Caco-2 (cell line): ENCODE measurements at regions not wholly inside any gene's neighbourhood (a gene's known extent, or its start where the extent isn't known, plus 50 kb on each side); places are given as distances from the start of the nearest gene placed in this dataset.

Experiments used
- BruUV-seq: library from RNA; stranded (reverse); fragments of 400-500 nt; replicated peaks from 2 replicates; lab custom pipeline; 2021; lab: Mats Ljungman, UMichigan
- CTCF ChIA-PET: fragments of 300-600 bp; sonication (Branson Sonifier 250); formaldehyde crosslinking; loops from one replicate; lab custom pipeline; 2022; ENCODE audit warnings: antibody characterized with exemption; lab: Charles Lee
- POLR2A ChIA-PET: fragments of 300-600 bp; sonication (Branson Sonifier 250); formaldehyde crosslinking; loops from one replicate; lab custom pipeline; 2022; ENCODE audit warnings: antibody characterized with exemption; lab: Charles Lee
- DNase-seq, 2 experiments: peaks; one replicate each; pipeline versions ENCODE4 v3.0.0 to v3.0.0-alpha.2; 2020 to 2022
- H3K27me3 ChIP-seq: replicated peaks from 2 replicates; pipeline ENCODE4 v1.6.0; 2011; ENCODE audit warnings: low read length; ENCODE audit not compliant: control insufficient read depth, insufficient read depth
- H3K36me3 ChIP-seq: 2 replicates; pipeline ENCODE4 v1.5.1; 2011; ENCODE audit warnings: low read length; ENCODE audit not compliant: control insufficient read depth, insufficient read depth
- H3K4me1 ChIP-seq: fragments of 250-450 bp; sonication (Bioruptor Pico); 2 replicates; pipeline ENCODE4 v1.5.1; 2020; ENCODE audit warnings: mild to moderate bottlenecking
- H3K4me3 ChIP-seq: 2 replicates; pipeline ENCODE4 v1.5.1; 2011; ENCODE audit warnings: low read depth, mild to moderate bottlenecking, control low read depth, low read length
- H3K9me3 ChIP-seq: fragments of 250-450 bp; sonication (Bioruptor Pico); 2 replicates; pipeline ENCODE4 v1.5.1; 2020; ENCODE audit warnings: mild to moderate bottlenecking, moderate library complexity
- H3K27ac Mint-ChIP-seq: one replicate; pipeline ENCODE4 v1.8.0; 2022; ENCODE audit warnings: mixed read lengths; ENCODE audit not compliant: unreplicated experiment
- H3K27me3 Mint-ChIP-seq: one replicate; pipeline ENCODE4 v1.8.0; 2022; ENCODE audit warnings: mixed read lengths; ENCODE audit not compliant: insufficient read depth, unreplicated experiment
- H3K36me3 Mint-ChIP-seq: one replicate; pipeline ENCODE4 v1.8.0; 2022; ENCODE audit warnings: mild to moderate bottlenecking, mixed read lengths; ENCODE audit not compliant: insufficient read depth, unreplicated experiment
- H3K4me1 Mint-ChIP-seq: one replicate; pipeline ENCODE4 v1.8.0; 2022; ENCODE audit warnings: low read depth, mixed read lengths; ENCODE audit not compliant: unreplicated experiment
- H3K4me3 Mint-ChIP-seq: one replicate; pipeline ENCODE4 v1.8.0; 2022; ENCODE audit warnings: mild to moderate bottlenecking, moderate library complexity, mixed read lengths; ENCODE audit not compliant: unreplicated experiment
- H3K9me3 Mint-ChIP-seq: one replicate; pipeline ENCODE4 v1.8.0; 2022; ENCODE audit warnings: mixed read lengths; ENCODE audit not compliant: unreplicated experiment
- CTCF ChIP-seq, 2 experiments: fragments of 200-600 bp in 1 of 2; IDR thresholded peaks; 1 replicate in 1 of 2; 2 replicates in 1 of 2; pipeline versions ENCODE4 v1.5.1 to v1.8.0; 2011 to 2022; ENCODE audit warnings: antibody characterized with exemption in 1 of 2, control low read depth in 1 of 2, inconsistent platforms in 1 of 2, low read depth in 1 of 2, low read length in 1 of 2, mild to moderate bottlenecking in 1 of 2, moderate library complexity in 1 of 2; ENCODE audit not compliant: insufficient read depth in 1 of 2, severe bottlenecking in 1 of 2, unreplicated experiment in 1 of 2
- intact Hi-C: fragments of 100-400 bp; cut with micrococcal nuclease; formaldehyde crosslinking; loops from one replicate; pipeline ENCODE4 v1.10.0; 2022; ENCODE audit not compliant: unreplicated experiment

GRCh38 chr12:47326190-47326589, 246.4 kb upstream of the AMIGO2 start:
- no peaks in the 10 kb centered on the region for H3K27me3 ChIP-seq
- no TSS peak for BruUV-seq
- Mint-ChIP-seq H3K9me3 (no peaks in the 10 kb centered on the region), H3K27ac (no peak overlapping the region), H3K4me1 (no peaks in the 10 kb centered on the region), H3K36me3 (no peaks in the 10 kb centered on the region), H3K27me3 (no peaks in the 10 kb centered on the region), H3K4me3 (no peak overlapping the region)
- H3K4me3 ChIP-seq: no peak overlapping the region
- no peak for TF ChIP-seq CTCF (IDR thresholded peaks at IDR 0.05; ENCODE audit: insufficient read depth in 1 of 2, low read depth in 1 of 2, low read length in 1 of 2, severe bottlenecking in 1 of 2, unreplicated experiment in 1 of 2)
- intact Hi-C loops: no loop called here
- ChIA-PET POLR2A (no interaction called here), CTCF (no interaction called here)
- H3K4me1 ChIP-seq: no peaks in the 10 kb centered on the region
- no peaks in the 10 kb centered on the region for H3K36me3 ChIP-seq
- H3K9me3 ChIP-seq: peaks cover 3% of the 10 kb centered on the region; the same call in 1 of the 2 replicates
- DNase-seq: no peak

GRCh38 chr12:47323802-47324201, 244.0 kb upstream of the AMIGO2 start:
- H3K4me3 Mint-ChIP-seq: no peak overlapping the region
- no peaks in the 10 kb centered on the region for H3K27me3 ChIP-seq
- no peaks in the 10 kb centered on the region for H3K9me3 Mint-ChIP-seq
- no peak overlapping the region for H3K4me3 ChIP-seq
- H3K27me3 Mint-ChIP-seq: no peaks in the 10 kb centered on the region
- POLR2A ChIA-PET: no interaction called here
- no peaks in the 10 kb centered on the region for H3K36me3 ChIP-seq
- H3K4me1 ChIP-seq: no peaks in the 10 kb centered on the region
- no peak for DNase-seq
- intact Hi-C loops: no loop called here
- CTCF ChIA-PET: no interaction called here
- no peak for TF ChIP-seq CTCF (IDR thresholded peaks at IDR 0.05; ENCODE audit: insufficient read depth in 1 of 2, low read depth in 1 of 2, low read length in 1 of 2, severe bottlenecking in 1 of 2, unreplicated experiment in 1 of 2)
- H3K36me3 Mint-ChIP-seq: no peaks in the 10 kb centered on the region
- H3K4me1 Mint-ChIP-seq: no peaks in the 10 kb centered on the region
- BruUV-seq: no TSS peak
- peaks cover 3% of the 10 kb centered on the region; the same call in 1 of the 2 replicates for H3K9me3 ChIP-seq
- H3K27ac Mint-ChIP-seq: no peak overlapping the region

- Mint-ChIP-seq H3K9me3 (no peaks in the 10 kb centered on the region), H3K4me3 (no peak overlapping the region), H3K27me3 (no peaks in the 10 kb centered on the region), H3K36me3 (no peaks in the 10 kb centered on the region), H3K4me1 (no peaks in the 10 kb centered on the region), H3K27ac (no peak overlapping the region)
- intact Hi-C loops: no loop called here
- ChIA-PET CTCF (no interaction called here), POLR2A (no interaction called here)
- Histone ChIP-seq H3K4me1 (no peaks in the 10 kb centered on the region), H3K4me3 (no peak overlapping the region), H3K36me3 (no peaks in the 10 kb centered on the region), H3K9me3 (peaks cover 3% of the 10 kb centered on the region; the same call in 1 of the 2 replicates), H3K27me3 (no peaks in the 10 kb centered on the region)
- no TSS peak for BruUV-seq
- no peak for DNase-seq
- TF ChIP-seq CTCF (IDR thresholded peaks at IDR 0.05; ENCODE audit: insufficient read depth in 1 of 2, low read depth in 1 of 2, low read length in 1 of 2, severe bottlenecking in 1 of 2, unreplicated experiment in 1 of 2): no peak
These were observed 241.7 kb upstream of the AMIGO2 start for GRCh38 chr12:47321436-47321835.
